A673 (cell line): ENCODE measurements at regions not wholly inside any gene's neighbourhood (a gene's known extent, or its start where the extent isn't known, plus 50 kb on each side); places are given as distances from the start of the nearest gene placed in this dataset.
"Not testable (repeated sequence)": the region's sequence is repeated elsewhere in the genome, so short reads cannot be mapped to it uniquely, and the experiment has no call there.

ENCODE experiments used
- CTCF ChIP-seq: fragments of 300-800, 200-600 bp; sonication (generic); conservative IDR thresholded peaks from 2 replicates; pipeline ENCODE4 v1.5.1; 2017; ENCODE audit warnings: low read depth, mild to moderate bottlenecking, antibody characterized with exemption, low read length, moderate library complexity, mixed read lengths
- EZH2 ChIP-seq: fragments of 200-600 bp; sonication (generic); IDR thresholded peaks from 2 replicates; pipeline ENCODE4 v1.6.1; 2017; ENCODE audit warnings: borderline replicate concordance, low read depth, mild to moderate bottlenecking, mixed read lengths, antibody characterized with exemption, low read length; ENCODE audit not compliant: poor library complexity, severe bottlenecking

- TF ChIP-seq CTCF, EZH2: not testable (repeated sequence)
Observed at GRCh38 chr10:22119575-22119974, 98.2 kb downstream of the EBLN1 start.
